Ascending aorta (tissue), 2 donors: ENCODE measurements at regions not wholly inside any gene's neighbourhood (a gene's known extent, or its start where the extent isn't known, plus 50 kb on each side); places are given as distances from the start of the nearest gene placed in this dataset.
"Not testable (repeated sequence)": the region's sequence is repeated elsewhere in the genome, so short reads cannot be mapped to it uniquely, and the experiment has no call there.

Experiments used
- DNase-seq, 2 donors: peaks; one replicate each; pipeline ENCODE4 v3.0.0-alpha.2; 2019; ENCODE audit warnings: low spot score in 2 of 2
- H3K27ac ChIP-seq, 2 donors: fragments of 200-600 bp; sonication (generic); one replicate each; pipeline ENCODE4 v1.5.1; 2016 to 2017; ENCODE audit warnings: mild to moderate bottlenecking in 1 of 2
- H3K27me3 ChIP-seq: fragments of 200-600 bp; sonication (generic); one replicate; pipeline ENCODE4 v1.5.1; 2017
- H3K36me3 ChIP-seq, 2 donors: fragments of 200-600 bp; sonication (generic); one replicate each; pipeline ENCODE4 v1.5.1; 2016
- H3K4me1 ChIP-seq, 2 donors: fragments of 200-600 bp; sonication (generic); one replicate each; pipeline ENCODE4 v1.5.1; 2016 to 2017; ENCODE audit warnings: mild to moderate bottlenecking in 1 of 2
- H3K4me3 ChIP-seq, 2 donors: fragments of 200-600 bp; sonication (generic); one replicate each; pipeline ENCODE4 v1.5.1; 2016 to 2017; ENCODE audit warnings: mild to moderate bottlenecking in 1 of 2
- H3K9me3 ChIP-seq, 2 donors: fragments of 200-600 bp; sonication (generic); one replicate each; pipeline ENCODE4 v1.5.1; 2016
- intact Hi-C: fragments of 100-400 bp; cut with DNase I; formaldehyde crosslinking; loops from one replicate; pipeline ENCODE4 v1.15.1; 2023
- TF ChIP-seq, protein P1 (sequence below), 3 experiments: fragments of 200-600 bp in 2 of 3; fragments of 450-650 bp in 1 of 3; sonication (generic) in 2 of 3; IDR thresholded peaks; one replicate each; pipeline ENCODE4 v1.5.1; 2016 to 2019; ENCODE audit warnings: antibody characterized with exemption in 3 of 3, mild to moderate bottlenecking in 1 of 3, moderate library complexity in 1 of 3

DNA sequence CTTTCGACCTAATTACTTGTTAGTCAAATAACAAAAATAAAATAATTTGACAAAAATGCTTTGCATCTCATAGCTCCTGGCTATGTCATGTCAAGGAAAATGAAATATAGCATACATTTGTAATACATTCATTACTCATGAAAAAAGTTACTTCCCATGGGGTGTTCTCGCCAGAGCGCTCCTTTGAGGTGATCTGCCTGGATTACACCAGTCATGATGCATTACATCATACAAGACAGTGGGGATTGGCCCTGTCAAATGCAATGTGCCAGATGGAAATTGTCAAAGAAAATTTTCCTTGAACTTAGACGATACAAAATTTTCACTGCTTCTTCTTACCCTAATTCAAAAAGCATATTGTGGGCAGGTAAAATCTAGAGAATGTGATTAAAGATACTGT, 215.6 kb upstream of the B3GALT2 start:
- no peaks in the 10 kb centered on the region for H3K36me3 ChIP-seq
- H3K4me1 ChIP-seq: peaks cover 0 to 2% of the 10 kb centered on the region in 2 donors
- H3K4me3 ChIP-seq: no peak overlapping the region
- H3K27me3 ChIP-seq: no peaks in the 10 kb centered on the region
- H3K27ac ChIP-seq: no peak overlapping the region
- no peak for DNase-seq
- H3K9me3 ChIP-seq: no peaks in the 10 kb centered on the region
- intact Hi-C loops: no loop called here
- TF ChIP-seq, protein P1, sequence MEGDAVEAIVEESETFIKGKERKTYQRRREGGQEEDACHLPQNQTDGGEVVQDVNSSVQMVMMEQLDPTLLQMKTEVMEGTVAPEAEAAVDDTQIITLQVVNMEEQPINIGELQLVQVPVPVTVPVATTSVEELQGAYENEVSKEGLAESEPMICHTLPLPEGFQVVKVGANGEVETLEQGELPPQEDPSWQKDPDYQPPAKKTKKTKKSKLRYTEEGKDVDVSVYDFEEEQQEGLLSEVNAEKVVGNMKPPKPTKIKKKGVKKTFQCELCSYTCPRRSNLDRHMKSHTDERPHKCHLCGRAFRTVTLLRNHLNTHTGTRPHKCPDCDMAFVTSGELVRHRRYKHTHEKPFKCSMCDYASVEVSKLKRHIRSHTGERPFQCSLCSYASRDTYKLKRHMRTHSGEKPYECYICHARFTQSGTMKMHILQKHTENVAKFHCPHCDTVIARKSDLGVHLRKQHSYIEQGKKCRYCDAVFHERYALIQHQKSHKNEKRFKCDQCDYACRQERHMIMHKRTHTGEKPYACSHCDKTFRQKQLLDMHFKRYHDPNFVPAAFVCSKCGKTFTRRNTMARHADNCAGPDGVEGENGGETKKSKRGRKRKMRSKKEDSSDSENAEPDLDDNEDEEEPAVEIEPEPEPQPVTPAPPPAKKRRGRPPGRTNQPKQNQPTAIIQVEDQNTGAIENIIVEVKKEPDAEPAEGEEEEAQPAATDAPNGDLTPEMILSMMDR (IDR thresholded peaks at IDR 0.05): no peak

DNA sequence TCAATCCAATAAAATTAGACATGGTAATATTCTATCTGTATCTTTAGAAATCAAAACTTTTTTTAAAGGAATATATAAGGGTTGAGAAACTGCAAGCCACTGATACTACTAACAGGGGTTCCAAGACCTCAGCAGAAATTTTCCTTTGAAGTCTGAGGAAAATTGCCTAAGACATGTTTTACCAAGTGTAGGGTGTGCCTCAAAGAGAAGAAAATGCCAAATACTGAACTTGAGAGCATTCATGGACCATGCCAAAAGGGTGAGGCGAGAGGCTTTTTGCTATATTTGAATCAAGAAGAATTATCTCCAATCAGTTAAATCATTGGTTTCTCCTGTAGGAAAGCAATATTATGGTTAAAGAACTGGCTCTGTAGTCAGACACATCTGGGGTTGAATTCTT, 207.9 kb upstream of the B3GALT2 start:
- no peaks in the 10 kb centered on the region for H3K4me1 ChIP-seq
- DNase-seq: no peak
- H3K4me3 ChIP-seq: no peak overlapping the region
- no peaks in the 10 kb centered on the region for H3K9me3 ChIP-seq
- intact Hi-C loops: no loop called here
- H3K27ac ChIP-seq: no peak overlapping the region
- TF ChIP-seq, protein P1 (IDR thresholded peaks at IDR 0.05): no peak
- no peaks in the 10 kb centered on the region for H3K36me3 ChIP-seq
- no peaks in the 10 kb centered on the region for H3K27me3 ChIP-seq

DNA sequence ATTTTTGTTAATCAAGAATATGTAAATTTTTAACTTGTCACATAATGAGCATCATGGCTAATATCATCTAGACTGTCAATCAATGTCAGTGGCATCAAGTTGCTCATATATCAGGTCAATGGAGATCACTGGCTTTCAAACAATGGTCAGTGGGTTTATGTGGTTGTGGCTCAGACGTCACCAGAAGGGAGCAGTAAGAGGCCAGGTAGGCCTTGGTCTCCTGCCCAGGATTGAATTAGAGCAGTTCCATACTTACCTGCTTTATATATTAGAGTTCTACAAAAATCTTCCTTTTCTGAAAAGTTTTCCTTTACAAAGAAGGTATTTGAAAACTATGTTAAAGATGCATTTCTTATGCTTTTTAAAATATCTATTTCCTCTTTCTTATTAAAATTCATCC, 206.3 kb upstream of the B3GALT2 start:
- Histone ChIP-seq H3K9me3 (no peaks in the 10 kb centered on the region), H3K27ac (no peak overlapping the region), H3K4me1 (no peaks in the 10 kb centered on the region), H3K27me3 (no peaks in the 10 kb centered on the region), H3K36me3 (no peaks in the 10 kb centered on the region), H3K4me3 (no peak overlapping the region)
- intact Hi-C loops: no loop called here
- TF ChIP-seq, protein P1 (IDR thresholded peaks at IDR 0.05): no peak
- DNase-seq: no peak

GRCh38 chr1:193388683-193389082, 202.3 kb upstream of the B3GALT2 start:
- Histone ChIP-seq H3K4me1 (no peaks in the 10 kb centered on the region), H3K27ac (no peak overlapping the region), H3K27me3 (no peaks in the 10 kb centered on the region), H3K4me3 (no peak overlapping the region), H3K9me3 (no peaks in the 10 kb centered on the region), H3K36me3 (no peaks in the 10 kb centered on the region)
- intact Hi-C loops: no loop called here
- TF ChIP-seq, protein P1 (IDR thresholded peaks at IDR 0.05): no peak
- DNase-seq: no peak

DNA sequence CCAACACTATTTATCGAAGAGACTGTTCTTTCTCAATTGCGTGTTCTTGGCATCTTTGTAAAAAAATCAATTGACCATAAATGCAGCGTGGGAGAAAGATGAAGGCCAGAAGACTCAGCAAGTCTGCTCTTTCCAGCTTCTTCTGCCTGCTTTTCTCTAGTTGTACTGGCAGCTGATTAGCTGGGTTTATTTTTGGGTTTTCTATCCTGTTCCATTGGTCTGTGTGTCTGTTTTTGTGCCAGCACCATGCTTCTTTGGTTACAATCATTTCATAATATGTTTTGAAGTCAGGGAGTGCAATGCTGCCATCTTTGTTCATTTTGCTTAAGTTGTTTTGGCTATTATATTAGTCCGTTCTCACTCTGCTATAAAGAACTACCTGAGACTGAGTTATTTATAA, 201.8 kb upstream of the B3GALT2 start:
- DNase-seq: no peak
- Histone ChIP-seq H3K27me3 (no peaks in the 10 kb centered on the region), H3K4me1 (no peaks in the 10 kb centered on the region), H3K9me3 (no peaks in the 10 kb centered on the region), H3K4me3 (no peak overlapping the region), H3K36me3 (no peaks in the 10 kb centered on the region), H3K27ac (no peak overlapping the region)
- intact Hi-C loops: no loop called here
- TF ChIP-seq, protein P1 (IDR thresholded peaks at IDR 0.05): no peak

DNA sequence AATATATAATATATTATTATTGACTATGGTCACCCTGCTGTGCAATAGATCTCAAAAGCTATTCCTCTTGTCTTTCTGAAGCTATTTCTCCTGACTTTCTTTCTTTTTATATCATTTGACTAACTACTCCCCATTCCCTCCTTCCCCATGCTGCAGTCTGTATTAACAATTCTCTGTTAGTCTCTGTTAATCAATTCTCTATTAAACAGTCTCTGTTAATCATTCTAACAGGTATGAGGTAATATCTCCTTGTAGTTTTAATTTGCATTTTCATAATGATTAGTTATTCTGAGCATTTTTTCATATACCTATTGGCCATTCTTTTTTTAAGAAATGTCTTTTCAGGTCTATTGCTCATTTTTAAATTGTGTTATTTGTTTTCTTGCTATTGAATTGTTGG, 201.0 kb upstream of the B3GALT2 start:
- Histone ChIP-seq H3K27me3 (no peaks in the 10 kb centered on the region), H3K4me3 (no peak overlapping the region), H3K9me3 (no peaks in the 10 kb centered on the region), H3K4me1 (no peaks in the 10 kb centered on the region), H3K27ac (no peak overlapping the region), H3K36me3 (no peaks in the 10 kb centered on the region)
- no peak for DNase-seq
- TF ChIP-seq, protein P1 (IDR thresholded peaks at IDR 0.05): no peak
- intact Hi-C loops: no loop called here

- H3K27ac ChIP-seq, H3K4me1 ChIP-seq, H3K9me3 ChIP-seq, H3K27me3 ChIP-seq, DNase-seq, intact Hi-C loops, H3K36me3 ChIP-seq, H3K4me3 ChIP-seq: not testable (repeated sequence)
Measured at GRCh38 chr1:193378451-193378850, 192.0 kb upstream of the B3GALT2 start.
